RWPE2 (cell line): ENCODE measurements at regions not wholly inside any gene's neighbourhood (a gene's known extent, or its start where the extent isn't known, plus 50 kb on each side); places are given as distances from the start of the nearest gene placed in this dataset.
A peak's percentile ranks its signal among the peaks of the same experiment; 100 is the strongest.
"Not testable (repeated sequence)": the region's sequence is repeated elsewhere in the genome, so short reads cannot be mapped to it uniquely, and the experiment has no call there.

Source experiments
- ATAC-seq: fragments of 200-7000 bp; cut with Tn5 transposase; 3 replicates; pipeline ENCODE4 v1.9.1; 2021; ENCODE audit warnings: low read depth
- DNase-seq: peaks from one replicate; pipeline ENCODE4 v3.0.0-alpha.2; 2020; ENCODE audit warnings: low spot score
- H3K27ac ChIP-seq: fragments of 450-650 bp; 2 replicates; pipeline ENCODE4 v1.5.1; 2017; ENCODE audit warnings: mild to moderate bottlenecking; ENCODE audit not compliant: poor library complexity, severe bottlenecking
- H3K27me3 ChIP-seq: fragments of 250-450 bp; sonication (Bioruptor Pico); 2 replicates; pipeline ENCODE4 v1.5.1; 2021; ENCODE audit warnings: mild to moderate bottlenecking, moderate library complexity; ENCODE audit not compliant: insufficient read depth, poor library complexity, severe bottlenecking
- H3K36me3 ChIP-seq: fragments of 250-450 bp; sonication (Bioruptor Pico); 2 replicates; pipeline ENCODE4 v1.5.1; 2020; ENCODE audit warnings: low read depth, mild to moderate bottlenecking, moderate library complexity
- H3K4me1 ChIP-seq: fragments of 250-450 bp; sonication (Bioruptor Pico); 2 replicates; pipeline ENCODE4 v1.5.1; 2021; ENCODE audit warnings: mild to moderate bottlenecking, moderate library complexity; ENCODE audit not compliant: insufficient read depth, poor library complexity, severe bottlenecking
- H3K4me3 ChIP-seq: fragments of 250-450 bp; sonication (Bioruptor Pico); 2 replicates; pipeline ENCODE4 v1.5.1; 2021; ENCODE audit warnings: mild to moderate bottlenecking, moderate library complexity; ENCODE audit not compliant: severe bottlenecking
- H3K9me3 ChIP-seq: fragments of 250-450 bp; sonication (Bioruptor Pico); 2 replicates; pipeline ENCODE4 v1.5.1; 2021; ENCODE audit warnings: mild to moderate bottlenecking, moderate library complexity; ENCODE audit not compliant: severe bottlenecking
- CTCF ChIP-seq: fragments of 450-650 bp; IDR thresholded peaks from one replicate; pipeline ENCODE4 v1.5.1; 2017; ENCODE audit warnings: mild to moderate bottlenecking, moderate library complexity; ENCODE audit not compliant: poor library complexity, severe bottlenecking

GRCh38 chr18:73355121-73355520 lies 487.3 kb upstream of the NETO1 start:
- Histone ChIP-seq H3K27ac (no peak overlapping the region), H3K27me3 (no peaks in the 10 kb centered on the region), H3K4me3 (no peak overlapping the region), H3K36me3 (no peaks in the 10 kb centered on the region), H3K4me1 (no peaks in the 10 kb centered on the region), H3K9me3 (no peaks in the 10 kb centered on the region)
- ATAC-seq (no peak), DNase-seq (no peak)
- no peak for TF ChIP-seq CTCF

- no peak for TF ChIP-seq CTCF
- no peak overlapping the region for H3K4me3 ChIP-seq
- H3K27ac ChIP-seq: no peak overlapping the region
- H3K36me3 ChIP-seq: no peaks in the 10 kb centered on the region
- H3K9me3 ChIP-seq: no peaks in the 10 kb centered on the region
- no peaks in the 10 kb centered on the region for H3K4me1 ChIP-seq
- no peaks in the 10 kb centered on the region for H3K27me3 ChIP-seq
- ATAC-seq (no peak), DNase-seq (no peak)
Observed at GRCh38 chr18:73352546-73352945, 484.8 kb upstream of the NETO1 start.

GRCh38 chr18:73340135-73340977 lies 472.6 kb upstream of the NETO1 start:
- DNase-seq (no peak), ATAC-seq (peak; percentile 85)
- Histone ChIP-seq H3K9me3 (no peaks in the 10 kb centered on the region), H3K36me3 (no peaks in the 10 kb centered on the region), H3K4me3 (no peak overlapping the region), H3K27ac (peak overlapping the region; percentile 61), H3K4me1 (peaks cover 14% of the 10 kb centered on the region), H3K27me3 (no peaks in the 10 kb centered on the region)
- no peak for TF ChIP-seq CTCF

DNA sequence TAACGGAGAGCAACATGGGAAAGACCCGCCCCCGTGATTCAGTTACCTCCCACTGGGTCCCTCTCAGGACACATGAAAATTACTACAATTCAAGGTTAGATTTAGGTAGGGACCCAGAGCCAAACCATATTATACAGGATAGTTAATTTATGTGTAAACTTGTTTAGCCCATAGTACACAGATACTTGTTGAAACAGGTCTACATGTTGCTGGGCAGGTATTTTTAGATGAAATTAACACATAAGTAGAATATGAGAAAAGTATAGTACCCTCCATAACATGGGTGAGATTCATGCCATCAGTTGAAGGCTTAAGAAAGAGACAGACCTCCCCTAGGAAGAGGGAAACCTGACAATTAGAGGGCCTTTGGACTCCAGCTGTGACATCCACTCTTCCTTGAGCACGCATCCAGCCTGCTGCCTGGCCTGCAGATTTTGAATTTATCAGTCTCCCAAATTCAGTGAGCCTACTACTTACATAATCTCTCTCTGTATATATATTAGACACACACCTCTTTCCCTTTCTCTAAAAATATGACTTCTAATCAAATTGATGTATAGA lies 463.5 kb upstream of the NETO1 start:
- Histone ChIP-seq H3K27me3 (no peaks in the 10 kb centered on the region), H3K4me1 (peaks cover 5% of the 10 kb centered on the region), H3K36me3 (no peaks in the 10 kb centered on the region), H3K9me3 (no peaks in the 10 kb centered on the region), H3K27ac (no peak overlapping the region), H3K4me3 (no peak overlapping the region)
- ATAC-seq: no peak
- DNase-seq: no peak
- no peak for TF ChIP-seq CTCF

- H3K27me3 ChIP-seq, H3K4me3 ChIP-seq, H3K27ac ChIP-seq, H3K4me1 ChIP-seq, ATAC-seq, H3K36me3 ChIP-seq, H3K9me3 ChIP-seq, DNase-seq: not testable (repeated sequence)
Observed at GRCh38 chr18:73330106-73330505, 462.3 kb upstream of the NETO1 start.

DNA sequence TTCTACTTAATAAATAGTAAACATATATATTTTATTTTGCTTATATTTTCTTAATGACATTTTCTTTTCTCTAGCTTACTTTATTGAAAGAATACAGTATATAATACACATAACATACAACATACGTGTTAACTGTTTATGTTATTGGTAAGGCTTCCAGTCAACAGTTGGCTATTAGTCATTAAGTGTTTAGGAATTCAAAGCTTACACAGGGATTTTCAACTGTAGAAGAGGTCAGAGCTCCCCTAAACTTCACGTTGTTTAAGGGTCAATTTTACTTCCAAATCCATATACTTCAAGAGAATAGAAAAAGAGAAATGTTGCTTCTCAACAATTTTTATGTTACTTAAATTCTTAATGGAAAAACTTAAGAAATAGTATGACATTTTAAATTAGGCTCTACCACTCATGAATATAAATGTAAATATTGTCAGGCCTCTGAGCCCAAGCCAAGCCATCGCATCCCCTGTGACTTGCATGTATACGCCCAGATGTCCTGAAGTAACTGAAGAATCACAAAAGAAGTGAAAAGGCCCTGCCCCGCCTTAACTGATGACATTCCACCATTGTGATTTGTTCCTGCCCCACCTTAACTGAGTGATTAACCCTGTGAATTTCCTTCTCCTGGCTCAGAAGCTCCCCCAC lies 456.5 kb upstream of the NETO1 start:
- not testable (repeated sequence) for H3K27ac ChIP-seq, ATAC-seq, DNase-seq, H3K27me3 ChIP-seq, H3K9me3 ChIP-seq, H3K4me1 ChIP-seq, H3K36me3 ChIP-seq, H3K4me3 ChIP-seq
